Neural cell (in vitro differentiated cells): ENCODE measurements at regions not wholly inside any gene's neighbourhood (a gene's known extent, or its start where the extent isn't known, plus 50 kb on each side); places are given as distances from the start of the nearest gene placed in this dataset.

Source experiments
- H2AFZ ChIP-seq: fragments of 200-600, 300-800 bp; sonication (generic), shearing (Covaris generic); 2 replicates; pipeline ENCODE4 v1.6.0; 2014; ENCODE audit warnings: low read depth, mild to moderate bottlenecking, antibody characterized with exemption, low read length, moderate library complexity
- H3F3A ChIP-seq: fragments of 200-600 bp; shearing (Covaris generic); 2 replicates; pipeline ENCODE4 v1.6.1; 2016; ENCODE audit warnings: mild to moderate bottlenecking, moderate library complexity, mixed read lengths, antibody characterized with exemption, low read length; ENCODE audit not compliant: insufficient read depth, poor library complexity, severe bottlenecking
- H3K27ac ChIP-seq: fragments of 200-600, 300-800 bp; sonication (generic), shearing (Covaris generic); 2 replicates; pipeline ENCODE4 v1.5.1; 2014; ENCODE audit warnings: mild to moderate bottlenecking, low read length, moderate library complexity
- H3K27me3 ChIP-seq: fragments of 300-800, 200-600 bp; sonication (generic), shearing (Covaris generic); 2 replicates; pipeline ENCODE4 v1.6.0; 2014; ENCODE audit warnings: mild to moderate bottlenecking, low read depth, low read length, moderate library complexity; ENCODE audit not compliant: insufficient read depth
- H3K36me3 ChIP-seq: fragments of 300-800, 200-600 bp; sonication (generic), shearing (Covaris generic); 2 replicates; pipeline ENCODE4 v1.5.1; 2014; ENCODE audit warnings: mild to moderate bottlenecking, antibody characterized with exemption, low read length, moderate library complexity; ENCODE audit not compliant: insufficient read depth
- H3K4me2 ChIP-seq: fragments of 300-800, 200-600 bp; sonication (generic), shearing (Covaris generic); 2 replicates; pipeline ENCODE4 v1.6.0; 2014; ENCODE audit warnings: mild to moderate bottlenecking, low read length
- H3K4me3 ChIP-seq: fragments of 300-800, 200-600 bp; sonication (generic), shearing (Covaris generic); 2 replicates; pipeline ENCODE4 v1.5.1; 2014; ENCODE audit warnings: mild to moderate bottlenecking, low read length, moderate library complexity
- H3K79me2 ChIP-seq: fragments of 200-600 bp; shearing (Covaris generic); replicated peaks from 2 replicates; pipeline ENCODE4 v1.6.0; 2014; ENCODE audit warnings: mild to moderate bottlenecking, low read length, moderate library complexity; ENCODE audit not compliant: insufficient read depth
- H3K9ac ChIP-seq: fragments of 300-800, 200-600 bp; sonication (generic), shearing (Covaris generic); 2 replicates; pipeline ENCODE4 v1.6.1; 2016; ENCODE audit warnings: mild to moderate bottlenecking, low read length, mixed read lengths
- H3K9me2 ChIP-seq: fragments of 200-600 bp; shearing (Covaris generic); 2 replicates; pipeline ENCODE4 v1.6.1; 2016; ENCODE audit warnings: mild to moderate bottlenecking, low read length, mixed read lengths; ENCODE audit not compliant: insufficient read depth
- H3K9me3 ChIP-seq: fragments of 200-600, 300-800 bp; sonication (generic), shearing (Covaris generic); 2 replicates; pipeline ENCODE4 v1.6.1; 2016; ENCODE audit warnings: mild to moderate bottlenecking, mixed run types, low read length, moderate library complexity, mixed read lengths
- H4K20me1 ChIP-seq: fragments of 200-600 bp; shearing (Covaris generic); 2 replicates; pipeline ENCODE4 v1.6.1; 2016; ENCODE audit warnings: mild to moderate bottlenecking, mixed run types; ENCODE audit not compliant: insufficient read depth
- CTCF ChIP-seq: fragments of 450-650 bp; IDR thresholded peaks from 2 replicates; pipeline ENCODE4 v1.5.1; 2014; ENCODE audit warnings: antibody characterized with exemption, mild to moderate bottlenecking, moderate library complexity; ENCODE audit not compliant: poor library complexity, severe bottlenecking
- EP300 ChIP-seq: fragments of 450-650 bp; conservative IDR thresholded peaks from 2 replicates; pipeline ENCODE4 v1.6.1; 2014; ENCODE audit warnings: antibody characterized with exemption, mild to moderate bottlenecking, moderate library complexity; ENCODE audit not compliant: poor library complexity, severe bottlenecking
- EZH2 ChIP-seq: fragments of 200-600, 300-800 bp; shearing (Covaris generic), sonication (generic); IDR thresholded peaks from 2 replicates; pipeline ENCODE4 v1.6.1; 2014; ENCODE audit warnings: antibody characterized with exemption, low read length, borderline replicate concordance, mild to moderate bottlenecking; ENCODE audit not compliant: insufficient read depth, poor library complexity, severe bottlenecking
- MXI1 ChIP-seq: fragments of 450-650 bp; conservative IDR thresholded peaks from 2 replicates; pipeline ENCODE4 v1.6.1; 2014; ENCODE audit warnings: antibody characterized with exemption, mild to moderate bottlenecking; ENCODE audit not compliant: poor library complexity, severe bottlenecking
- POLR2AphosphoS5 ChIP-seq: IDR thresholded peaks from 2 replicates; pipeline ENCODE4 v1.6.1; 2012
- RAD21 ChIP-seq: fragments of 450-650 bp; conservative IDR thresholded peaks from 2 replicates; pipeline ENCODE4 v1.6.1; 2014; ENCODE audit warnings: antibody characterized with exemption, mild to moderate bottlenecking, moderate library complexity
- REST ChIP-seq: IDR thresholded peaks from 2 replicates; pipeline ENCODE4 v1.6.1; 2012; ENCODE audit warnings: borderline replicate concordance
- SMC3 ChIP-seq: fragments of 450-650 bp; conservative IDR thresholded peaks from 2 replicates; pipeline ENCODE4 v1.6.1; 2014; ENCODE audit warnings: antibody characterized with exemption, mild to moderate bottlenecking, moderate library complexity; ENCODE audit not compliant: poor library complexity
- TAF1 ChIP-seq: IDR thresholded peaks from 2 replicates; pipeline ENCODE4 v1.6.1; 2012; ENCODE audit warnings: low read depth

GRCh38 chr6:113402544-113402943 lies 454.6 kb upstream of the MARCKS start:
- Histone ChIP-seq H3K27ac (no peak overlapping the region), H3K4me3 (no peak overlapping the region), H2AFZ (no peak overlapping the region), H4K20me1 (no peaks in the 10 kb centered on the region), H3K79me2 (no peaks in the 10 kb centered on the region), H3K4me2 (no peak overlapping the region), H3K9ac (no peak overlapping the region), H3F3A (no peaks in the 10 kb centered on the region), H3K9me3 (no peaks in the 10 kb centered on the region), H3K9me2 (no peaks in the 10 kb centered on the region), H3K27me3 (no peaks in the 10 kb centered on the region), H3K36me3 (no peaks in the 10 kb centered on the region)
- no peak for TF ChIP-seq EZH2

GRCh38 chr6:113403966-113404595 lies 453.1 kb upstream of the MARCKS start:
- Histone ChIP-seq H3K4me3 (no peak overlapping the region), H3K27ac (no peak overlapping the region), H3F3A (no peaks in the 10 kb centered on the region), H2AFZ (no peak overlapping the region), H3K79me2 (no peaks in the 10 kb centered on the region), H3K36me3 (no peaks in the 10 kb centered on the region), H3K9ac (no peak overlapping the region), H3K9me2 (no peaks in the 10 kb centered on the region), H4K20me1 (no peaks in the 10 kb centered on the region), H3K9me3 (no peaks in the 10 kb centered on the region), H3K4me2 (no peak overlapping the region), H3K27me3 (no peaks in the 10 kb centered on the region)
- TF ChIP-seq MXI1 (no peak), CTCF (no peak), SMC3 (no peak), EZH2 (no peak), REST (no peak), RAD21 (no peak), TAF1 (no peak), EP300 (no peak), POLR2AphosphoS5 (no peak)
